GM19328 (cell line): ENCODE measurements at regions not wholly inside any gene's neighbourhood (a gene's known extent, or its start where the extent isn't known, plus 50 kb on each side); places are given as distances from the start of the nearest gene placed in this dataset.

ENCODE experiments used
- ATAC-seq: cut with Tn5 transposase; IDR thresholded peaks from one replicate; pipeline ENCODE4 v1.9.1; 2021; ENCODE audit warnings: mild to moderate bottlenecking, moderate library complexity; ENCODE audit not compliant: unreplicated experiment

- no peak for ATAC-seq
Observed at GRCh38 chr16:79303959-79304387, 296.6 kb downstream of the MAF start.

- ATAC-seq, result no peak
Observed at GRCh38 chr16:79303206-79303605, 297.3 kb downstream of the MAF start.

DNA sequence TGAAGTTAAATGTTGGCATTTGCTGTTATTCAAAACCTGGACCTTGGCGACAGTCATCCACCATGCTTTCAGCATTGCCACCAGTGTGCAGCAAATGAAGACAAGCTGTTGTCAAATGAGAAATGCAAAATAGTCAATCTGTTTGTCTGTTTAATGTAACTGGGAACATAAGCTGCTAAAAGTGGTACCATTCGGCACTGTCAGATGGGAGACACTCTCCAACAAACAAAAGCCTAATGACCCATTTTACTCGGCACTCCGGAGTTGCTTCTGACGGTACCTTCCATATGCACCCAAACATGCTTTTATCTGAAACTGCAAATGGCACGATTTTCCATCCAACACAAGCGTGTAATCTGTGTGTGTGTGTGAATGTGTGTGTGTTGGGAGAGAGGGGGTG is 297.8 kb downstream of the MAF start:
- ATAC-seq, result no peak

DNA sequence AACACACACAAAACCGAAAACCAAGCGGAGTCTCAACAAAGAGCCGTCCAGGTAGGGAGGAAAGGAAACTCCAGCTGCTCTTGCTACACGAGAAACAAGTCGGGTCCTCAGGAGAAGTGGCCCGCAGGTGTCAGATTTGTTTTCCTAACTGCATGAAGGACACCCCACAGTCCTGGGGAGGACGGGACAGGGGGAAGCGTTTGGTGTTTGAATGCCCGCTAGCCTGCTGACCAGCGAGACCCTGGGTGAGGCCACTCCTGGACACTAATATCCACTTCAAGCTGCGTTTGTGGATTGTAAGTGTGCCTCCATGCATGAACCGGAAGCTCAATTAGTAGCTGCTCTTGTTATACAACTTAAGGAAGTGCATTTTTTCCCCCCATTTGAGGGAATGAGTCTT is 299.5 kb downstream of the MAF start:
- no peak for ATAC-seq

GRCh38 chr16:79298894-79299799 is 301.4 kb downstream of the MAF start:
- ATAC-seq, result no peak

DNA sequence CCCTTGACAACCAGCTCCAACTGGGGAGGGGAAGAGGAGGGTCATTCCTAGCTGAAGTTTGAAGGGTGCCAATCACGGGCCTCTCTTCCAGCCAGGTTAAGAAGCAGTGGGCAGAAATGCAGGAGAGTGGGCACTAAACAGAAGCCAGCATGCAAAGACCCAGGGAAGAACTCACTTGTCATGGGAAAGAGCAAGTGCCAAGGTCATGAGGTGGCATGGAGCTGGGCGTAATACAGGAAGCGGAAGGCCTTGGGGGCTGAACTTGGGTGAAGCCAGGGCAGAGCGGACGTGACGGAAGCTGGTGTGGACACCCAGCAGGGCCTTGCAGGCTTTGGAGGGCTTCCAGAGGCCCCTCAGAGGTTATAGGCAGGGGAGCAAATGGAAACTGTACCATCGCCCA is 302.1 kb downstream of the MAF start:
- ATAC-seq, result no peak

GRCh38 chr16:79297805-79298204 is 302.7 kb downstream of the MAF start:
- ATAC-seq, result no peak

DNA sequence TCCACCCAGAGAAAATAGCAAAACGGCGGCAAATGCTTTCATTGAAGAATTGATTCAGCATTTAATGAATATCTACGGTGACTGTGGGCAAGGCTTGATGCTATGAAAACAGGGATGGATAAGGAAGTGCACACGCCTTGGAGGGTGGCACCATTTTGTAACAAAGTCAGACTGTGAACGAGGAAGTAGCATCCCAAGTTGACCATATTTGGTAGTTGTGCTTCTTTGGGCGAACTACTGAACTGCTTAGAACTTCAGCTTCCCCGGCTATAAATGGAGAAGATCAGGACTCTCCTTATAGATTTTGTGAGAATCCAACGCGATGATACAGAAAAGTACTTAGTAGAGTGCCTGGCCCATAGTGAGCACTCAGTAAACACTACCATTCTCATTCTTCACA is 303.2 kb downstream of the MAF start:
- ATAC-seq, result no peak

DNA sequence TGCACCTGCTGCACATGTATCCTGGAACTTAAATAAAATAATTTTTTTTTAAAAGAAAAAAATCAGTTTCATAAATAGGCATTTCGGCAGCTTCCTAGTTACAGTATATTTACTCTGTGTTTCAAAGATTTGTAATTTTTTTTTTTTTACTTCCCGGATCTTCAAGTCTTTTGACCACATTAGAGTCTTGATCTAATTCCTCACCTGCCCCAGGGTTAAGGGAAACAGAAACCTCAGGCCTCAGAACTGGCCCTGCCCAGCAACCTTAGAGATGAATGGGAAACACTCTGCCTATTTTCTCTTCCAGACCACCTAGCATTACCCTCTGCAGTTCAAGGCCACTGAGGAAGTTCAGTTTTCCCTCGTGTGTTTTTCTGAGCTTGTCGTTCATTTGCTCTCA is 304.0 kb downstream of the MAF start:
- ATAC-seq, result no peak

- ATAC-seq, result no peak
Observed at GRCh38 chr16:79295746-79296145, 304.8 kb downstream of the MAF start.

- ATAC-seq, result no peak
Observed at GRCh38 chr16:79295162-79295561, 305.4 kb downstream of the MAF start.

DNA sequence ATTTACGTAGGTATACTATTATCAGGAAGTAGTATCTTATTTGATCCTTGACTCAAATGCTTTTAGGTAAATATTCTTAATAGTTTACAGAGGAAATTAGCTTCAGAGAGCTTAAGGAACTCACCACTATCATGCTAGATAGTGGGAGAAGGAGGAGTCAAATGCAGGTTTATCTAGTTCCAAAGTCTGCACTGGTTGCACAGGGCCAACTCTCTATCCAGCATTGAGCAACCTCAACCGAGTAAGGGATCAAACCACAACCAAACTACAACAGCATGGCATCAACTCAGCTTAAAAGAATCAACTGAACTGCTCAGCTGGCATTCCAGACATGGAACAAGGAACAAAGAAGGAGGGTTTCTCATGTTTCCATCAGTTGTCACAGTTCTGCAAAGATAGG is 306.0 kb downstream of the MAF start:
- ATAC-seq, result no peak

GRCh38 chr16:79293836-79294460 is 306.6 kb downstream of the MAF start:
- no peak for ATAC-seq

- ATAC-seq, result no peak
Observed at GRCh38 chr16:79288066-79288465, 312.5 kb downstream of the MAF start.

GRCh38 chr16:79287424-79287917 is 313.1 kb downstream of the MAF start:
- peak; percentile 13 for ATAC-seq

DNA sequence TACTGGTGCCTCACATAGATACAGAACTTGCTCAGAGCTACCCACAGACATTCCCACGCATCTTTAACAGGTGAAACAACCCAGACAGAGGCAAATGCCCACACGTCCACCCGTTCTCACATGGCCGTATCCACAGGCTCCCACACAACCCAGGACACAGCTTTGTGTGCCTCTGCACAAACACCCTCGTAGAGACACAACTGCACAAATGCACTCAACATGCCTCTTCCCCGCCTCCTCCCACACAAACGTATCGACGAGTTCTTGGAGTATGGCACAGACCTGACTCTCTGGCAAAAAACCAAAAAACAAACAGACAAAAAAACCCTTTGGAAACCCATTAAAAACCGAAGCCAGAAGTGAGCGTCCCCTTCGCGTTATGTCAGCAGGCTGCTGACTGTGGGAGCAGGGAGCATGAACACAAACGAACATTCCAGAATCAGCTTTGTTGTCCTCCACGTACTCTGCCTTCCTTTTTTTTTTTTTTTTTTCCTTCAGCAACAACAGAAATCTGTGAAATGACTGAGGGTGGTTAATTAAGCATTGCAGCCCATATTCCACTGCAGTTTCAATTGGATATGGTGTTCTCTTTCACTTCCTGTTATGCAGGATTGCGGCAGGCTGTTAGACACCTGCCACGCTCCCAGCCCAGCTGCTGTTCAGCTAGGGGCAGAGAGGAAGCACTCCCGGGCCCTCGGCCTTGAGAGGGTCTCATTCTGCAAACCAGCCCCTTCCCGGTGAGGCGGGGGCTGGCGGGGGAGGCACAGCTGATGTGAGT is 313.7 kb downstream of the MAF start:
- peak; percentile 90 for ATAC-seq

DNA sequence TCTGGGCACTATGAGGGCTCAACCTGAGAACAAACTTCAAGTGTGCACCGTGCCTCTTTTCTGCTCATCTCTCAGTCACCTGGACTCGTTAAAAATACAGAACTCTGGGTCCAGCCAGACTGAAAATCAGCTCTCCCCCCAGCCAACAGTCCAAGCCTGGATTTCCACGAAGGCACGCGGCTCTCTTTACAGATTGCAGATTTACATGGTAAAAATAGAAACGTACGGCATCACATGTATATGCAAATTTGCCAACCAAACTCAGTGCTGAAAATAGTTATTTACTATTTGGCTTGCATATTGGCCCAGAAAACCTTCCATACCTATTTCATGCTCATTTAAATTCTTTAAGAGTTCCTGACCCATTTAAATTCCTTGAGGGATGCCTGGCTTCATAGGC is 315.8 kb downstream of the MAF start:
- ATAC-seq, result no peak

GRCh38 chr16:79283578-79283977 is 317.0 kb downstream of the MAF start:
- ATAC-seq, result no peak

DNA sequence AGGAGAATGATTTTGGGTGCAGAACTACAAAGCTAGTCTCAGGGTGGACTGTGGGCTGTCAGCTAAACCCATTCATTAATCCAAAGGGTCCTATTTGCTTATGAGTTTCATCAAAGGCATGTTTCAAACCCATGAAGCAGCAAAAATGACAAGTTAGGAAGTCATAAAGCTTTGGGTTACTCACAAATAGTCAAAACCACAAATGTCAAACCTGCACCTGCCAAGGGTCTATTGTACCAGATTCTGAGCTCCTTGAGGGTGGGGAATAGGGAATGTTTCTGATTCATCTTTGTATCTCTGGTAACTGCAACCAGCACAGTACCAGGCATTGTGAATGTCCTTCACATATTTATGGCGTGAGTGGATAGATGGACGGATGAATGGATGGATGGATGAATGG is 317.7 kb downstream of the MAF start:
- no peak for ATAC-seq

DNA sequence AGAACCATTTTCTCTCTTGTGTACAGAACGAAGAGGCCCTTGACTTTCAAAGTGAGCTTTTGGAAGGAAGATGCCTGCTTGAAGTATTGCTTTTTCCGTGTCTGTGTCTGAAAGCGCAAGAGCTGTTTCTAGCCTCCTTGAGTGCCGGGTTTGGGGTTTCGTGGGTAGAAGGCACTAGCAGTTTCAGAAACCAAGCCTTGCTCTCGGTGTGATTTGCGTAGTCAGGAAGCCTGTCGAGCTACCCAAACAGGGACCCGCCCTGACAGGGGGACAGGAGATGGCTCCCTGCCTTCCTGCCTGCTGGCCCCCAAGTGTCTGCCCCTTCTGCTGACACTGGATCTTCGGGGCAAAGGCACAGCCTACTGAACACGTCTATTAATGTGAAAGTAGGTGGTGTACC is 322.0 kb downstream of the MAF start:
- ATAC-seq, result no peak

DNA sequence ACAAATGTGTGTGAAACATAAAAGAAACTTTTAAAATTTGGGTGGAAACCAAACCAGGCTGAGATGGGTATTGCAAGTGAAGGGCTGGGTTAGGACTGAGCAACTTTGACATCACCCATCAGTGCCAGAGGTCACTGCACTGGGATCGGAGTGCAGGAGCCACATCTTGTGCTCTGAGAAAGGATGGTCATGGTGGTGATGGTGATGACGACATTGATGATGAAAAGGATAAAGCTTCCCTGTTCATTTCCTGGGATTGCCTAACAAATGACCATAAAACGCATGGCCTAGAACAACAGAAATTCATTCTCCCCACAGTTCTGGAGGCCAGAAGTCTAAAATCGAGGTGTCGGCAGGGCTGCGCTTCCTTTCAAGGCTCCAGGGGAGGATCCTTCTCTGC is 324.0 kb downstream of the MAF start:
- no peak for ATAC-seq
